PC-3 (cell line): ENCODE measurements at regions not wholly inside any gene's neighbourhood (a gene's known extent, or its start where the extent isn't known, plus 50 kb on each side); places are given as distances from the start of the nearest gene placed in this dataset.

Experiments used
- CTCF ChIP-seq: fragments of 300-600 bp; sonication (generic); conservative IDR thresholded peaks from 2 replicates; pipeline ENCODE4 v1.5.1; 2017; ENCODE audit warnings: antibody characterized with exemption, low read depth, mild to moderate bottlenecking, low read length
- EZH2 ChIP-seq: fragments of 300-600 bp; sonication (generic); IDR thresholded peaks from one replicate; pipeline ENCODE4 v1.6.1; 2017; ENCODE audit warnings: antibody characterized with exemption, mild to moderate bottlenecking, low read length; ENCODE audit not compliant: unreplicated experiment
- EZH2phosphoT487 ChIP-seq: fragments of 300-600 bp; sonication (generic); IDR thresholded peaks from 2 replicates; pipeline ENCODE4 v1.6.1; 2018; ENCODE audit warnings: mild to moderate bottlenecking, antibody characterized with exemption, low read length, borderline replicate concordance

DNA sequence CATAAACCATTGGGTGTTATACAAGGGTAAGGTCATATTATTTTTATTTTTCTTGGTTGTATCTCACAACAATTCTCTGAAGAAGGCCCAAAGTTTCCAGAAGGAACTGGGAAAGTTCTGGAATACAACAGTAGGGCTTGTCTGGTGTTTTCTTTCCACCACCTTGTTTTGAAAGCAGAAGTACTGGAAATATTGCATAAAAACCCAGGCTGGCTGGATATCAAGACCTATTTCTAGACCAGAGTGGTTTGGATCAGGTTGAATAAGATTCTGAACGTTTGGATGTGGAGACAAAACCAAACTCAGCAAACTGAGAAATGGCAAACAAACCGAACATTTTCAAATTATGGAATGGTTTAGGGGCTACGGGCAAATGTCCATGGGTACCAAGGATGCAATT, 182.6 kb upstream of the FZD8 start:
- TF ChIP-seq CTCF (no peak), EZH2 (no peak), EZH2phosphoT487 (no peak)
